ENCODE measurements at regions not wholly inside any gene's neighbourhood (a gene's known extent, or its start where the extent isn't known, plus 50 kb on each side); places are given as distances from the start of the nearest gene placed in this dataset.

- TF ChIP-seq, protein P1, sequence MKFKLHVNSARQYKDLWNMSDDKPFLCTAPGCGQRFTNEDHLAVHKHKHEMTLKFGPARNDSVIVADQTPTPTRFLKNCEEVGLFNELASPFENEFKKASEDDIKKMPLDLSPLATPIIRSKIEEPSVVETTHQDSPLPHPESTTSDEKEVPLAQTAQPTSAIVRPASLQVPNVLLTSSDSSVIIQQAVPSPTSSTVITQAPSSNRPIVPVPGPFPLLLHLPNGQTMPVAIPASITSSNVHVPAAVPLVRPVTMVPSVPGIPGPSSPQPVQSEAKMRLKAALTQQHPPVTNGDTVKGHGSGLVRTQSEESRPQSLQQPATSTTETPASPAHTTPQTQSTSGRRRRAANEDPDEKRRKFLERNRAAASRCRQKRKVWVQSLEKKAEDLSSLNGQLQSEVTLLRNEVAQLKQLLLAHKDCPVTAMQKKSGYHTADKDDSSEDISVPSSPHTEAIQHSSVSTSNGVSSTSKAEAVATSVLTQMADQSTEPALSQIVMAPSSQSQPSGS (IDR thresholded peaks at IDR 0.05; ENCODE audit: low read length) = no peak
- TF ChIP-seq BRCA1 (IDR thresholded peaks at IDR 0.05; ENCODE audit: low read depth, low read length) (no peak), CEBPB (IDR thresholded peaks at IDR 0.05; ENCODE audit: low read depth, low read length) (no peak), SIX5 (IDR thresholded peaks at IDR 0.05; ENCODE audit: low read depth, low read length) (no peak)
These were observed 143.8 kb upstream of the RARB start (continued) for GRCh38 chr3:25284249-25284648.

All from H1 (cell line).